Gastroesophageal sphincter (tissue), 4 donors: ENCODE measurements at regions not wholly inside any gene's neighbourhood (a gene's known extent, or its start where the extent isn't known, plus 50 kb on each side); places are given as distances from the start of the nearest gene placed in this dataset.

ENCODE experiments used
- ATAC-seq: fragments of 150-250 bp; one replicate; pipeline ENCODE4 v1.9.1; 2016; ENCODE audit warnings: mild to moderate bottlenecking, moderate library complexity
- H3K27ac ChIP-seq, 4 donors: fragments of 200-600 bp; sonication (generic) in 3 of 4; 1 replicate in 3 of 4; 2 replicates in 1 of 4; pipeline ENCODE4 v1.5.1; 2016 to 2019
- H3K27me3 ChIP-seq: fragments of 200-600 bp; sonication (generic); one replicate; pipeline ENCODE4 v1.5.1; 2019
- H3K36me3 ChIP-seq, 2 donors: fragments of 200-600 bp; sonication (generic); one replicate each; pipeline ENCODE4 v1.5.1; 2019; ENCODE audit warnings: control low read depth in 1 of 2
- H3K4me1 ChIP-seq, 3 donors: fragments of 200-600 bp; sonication (generic); 1 replicate in 2 of 3; 2 replicates in 1 of 3; pipeline ENCODE4 v1.5.1; 2016 to 2019; ENCODE audit warnings: control low read depth in 2 of 3
- H3K4me3 ChIP-seq, 2 donors: fragments of 200-600 bp; sonication (generic); one replicate each; pipeline ENCODE4 v1.5.1; 2019; ENCODE audit warnings: mild to moderate bottlenecking in 1 of 2, moderate library complexity in 1 of 2
- H3K9me3 ChIP-seq, 3 donors: fragments of 200-600 bp; sonication (generic); one replicate each; pipeline ENCODE4 v1.5.1; 2017 to 2019; ENCODE audit warnings: control low read depth in 2 of 3
- CTCF ChIP-seq, 4 experiments: fragments of 200-600 bp in 2 of 4; fragments of 450-650 bp in 2 of 4; sonication (generic) in 1 of 4; IDR thresholded peaks; one replicate each; pipeline ENCODE4 v1.5.1; 2017 to 2019; ENCODE audit warnings: antibody characterized with exemption in 4 of 4, mild to moderate bottlenecking in 2 of 4, moderate library complexity in 2 of 4
- EP300 ChIP-seq: sonication (generic); formaldehyde crosslinking; IDR thresholded peaks from one replicate; pipeline ENCODE4 v1.6.1; 2017; ENCODE audit warnings: antibody characterized with exemption, mild to moderate bottlenecking
- POLR2A ChIP-seq, 2 donors: fragments of 450-650 bp; IDR thresholded peaks; one replicate each; pipeline ENCODE4 v1.6.1; 2017; ENCODE audit warnings: antibody characterized with exemption in 2 of 2, mild to moderate bottlenecking in 2 of 2, moderate library complexity in 1 of 2
- POLR2AphosphoS5 ChIP-seq: sonication (generic); formaldehyde crosslinking; IDR thresholded peaks from one replicate; pipeline ENCODE4 v1.6.1; 2017; ENCODE audit warnings: antibody characterized with exemption
- WGBS, 2 donors: methylation state at CpG; one replicate each; pipeline ENCODE4 v1.1.5; 2018; ENCODE audit warnings: low coverage in 1 of 2; 5-methylcytosine and 5-hydroxymethylcytosine counted together

GRCh38 chr5:62742207-62742606 is 163.6 kb downstream of the LRRC70 start:
- no peaks in the 10 kb centered on the region for H3K9me3 ChIP-seq
- H3K27ac ChIP-seq = no peak overlapping the region
- H3K4me1 ChIP-seq = no peaks in the 10 kb centered on the region
- H3K4me3 ChIP-seq = no peak overlapping the region
- no peak for ATAC-seq
- no peaks in the 10 kb centered on the region for H3K36me3 ChIP-seq
- no peaks in the 10 kb centered on the region for H3K27me3 ChIP-seq
- WGBS, 2 donors = 53 to 81% methylated on average over 2 of the region's 2 CpGs
- TF ChIP-seq POLR2A (IDR thresholded peaks at IDR 0.05) = no peak
- TF ChIP-seq POLR2AphosphoS5 = no peak
- no peak for TF ChIP-seq EP300
- no peak for TF ChIP-seq CTCF (IDR thresholded peaks at IDR 0.05)

GRCh38 chr5:62741761-62742160 is 163.1 kb downstream of the LRRC70 start:
- H3K9me3 ChIP-seq = no peaks in the 10 kb centered on the region
- TF ChIP-seq POLR2A (IDR thresholded peaks at IDR 0.05) (no peak), CTCF (IDR thresholded peaks at IDR 0.05) (no peak), EP300 (no peak), POLR2AphosphoS5 (no peak)
- 48 to 55% methylated on average over 2 of the region's 2 CpGs for WGBS, 2 donors

GRCh38 chr5:62737766-62738165 is 159.1 kb downstream of the LRRC70 start:
- no peaks in the 10 kb centered on the region for H3K9me3 ChIP-seq
- no peaks in the 10 kb centered on the region for H3K4me1 ChIP-seq
- no peak for TF ChIP-seq EP300
- TF ChIP-seq POLR2AphosphoS5 = no peak
- no peak for TF ChIP-seq POLR2A (IDR thresholded peaks at IDR 0.05)
- no peak for TF ChIP-seq CTCF (IDR thresholded peaks at IDR 0.05)
- H3K36me3 ChIP-seq = no peaks in the 10 kb centered on the region
- H3K4me3 ChIP-seq = no peak overlapping the region
- no peak overlapping the region for H3K27ac ChIP-seq
- ATAC-seq = no peak
- no peaks in the 10 kb centered on the region for H3K27me3 ChIP-seq

More at GRCh38 chr5:62741761-62742160, 163.1 kb downstream of the LRRC70 start:
- Histone ChIP-seq H3K27ac (no peak overlapping the region), H3K4me3 (no peak overlapping the region), H3K4me1 (no peaks in the 10 kb centered on the region), H3K27me3 (no peaks in the 10 kb centered on the region), H3K36me3 (no peaks in the 10 kb centered on the region)
- no peak for ATAC-seq

GRCh38 chr5:62732677-62733121 is 154.1 kb downstream of the LRRC70 start:
- no peaks in the 10 kb centered on the region for H3K36me3 ChIP-seq
- H3K27me3 ChIP-seq = no peaks in the 10 kb centered on the region
- ATAC-seq = peak; percentile 43
- no peaks in the 10 kb centered on the region for H3K4me1 ChIP-seq
- no peaks in the 10 kb centered on the region for H3K9me3 ChIP-seq
- no peak overlapping the region for H3K4me3 ChIP-seq
- no peak for TF ChIP-seq CTCF (IDR thresholded peaks at IDR 0.05)
- TF ChIP-seq POLR2AphosphoS5 = no peak
- 50 to 63% methylated on average over 1 of the region's 1 CpG for WGBS, 2 donors
- no peak overlapping the region for H3K27ac ChIP-seq

- Histone ChIP-seq H3K27ac (no peak overlapping the region), H3K9me3 (no peaks in the 10 kb centered on the region), H3K27me3 (no peaks in the 10 kb centered on the region), H3K4me3 (no peak overlapping the region), H3K4me1 (no peaks in the 10 kb centered on the region), H3K36me3 (no peaks in the 10 kb centered on the region)
- ATAC-seq = no peak
- TF ChIP-seq POLR2A (IDR thresholded peaks at IDR 0.05) = no peak
- no peak for TF ChIP-seq EP300
- TF ChIP-seq CTCF (IDR thresholded peaks at IDR 0.05) = no peak
- no peak for TF ChIP-seq POLR2AphosphoS5
- WGBS, 2 donors = 60 to 80% methylated on average over 1 to 2 of the region's 3 CpGs
These were observed 152.4 kb downstream of the LRRC70 start for GRCh38 chr5:62731022-62731421.
